H1 (cell line): ENCODE measurements at regions not wholly inside any gene's neighbourhood (a gene's known extent, or its start where the extent isn't known, plus 50 kb on each side); places are given as distances from the start of the nearest gene placed in this dataset.

Source experiments
- ATF3 ChIP-seq: IDR thresholded peaks from 2 replicates; pipeline ENCODE4 v1.6.1; 2011; ENCODE audit warnings: low read depth, mild to moderate bottlenecking, low read length; ENCODE audit not compliant: insufficient read depth
- CTCF ChIP-seq, 3 experiments: IDR thresholded peaks; 1 replicate in 2 of 3; 2 replicates in 1 of 3; pipeline versions ENCODE4 v1.5.1 to v1.6.1; 2011; ENCODE audit warnings: low read length in 3 of 3, mild to moderate bottlenecking in 3 of 3, inconsistent platforms in 2 of 3, low read depth in 1 of 3, moderate library complexity in 1 of 3; ENCODE audit not compliant: insufficient read depth in 1 of 3; ENCODE audit errors: control extremely low read depth in 1 of 3
- EZH2 ChIP-seq: fragments of 200-600 bp; sonication (generic); IDR thresholded peaks from 2 replicates; pipeline ENCODE4 v1.7.1; 2012; ENCODE audit warnings: low read depth, mild to moderate bottlenecking, moderate library complexity, low read length, inconsistent platforms; ENCODE audit not compliant: severe bottlenecking
- SRF ChIP-seq: IDR thresholded peaks from 2 replicates; pipeline ENCODE4 v1.6.1; 2011; ENCODE audit warnings: mild to moderate bottlenecking, low read depth, low read length, moderate library complexity

GRCh38 chr7:142478479-142479220, 220.8 kb upstream of the PRSS58 start:
- TF ChIP-seq ATF3 = no peak
- peak; percentile 48 to 76 (median 69) for TF ChIP-seq CTCF (IDR thresholded peaks at IDR 0.05; ENCODE audit: control extremely low read depth in 1 of 3, insufficient read depth in 1 of 3, low read depth in 1 of 3, low read length in 3 of 3)
- TF ChIP-seq EZH2 = no peak
- TF ChIP-seq SRF = no peak
